GM19397 (cell line): ENCODE measurements at regions not wholly inside any gene's neighbourhood (a gene's known extent, or its start where the extent isn't known, plus 50 kb on each side); places are given as distances from the start of the nearest gene placed in this dataset.
"Not testable (repeated sequence)": the region's sequence is repeated elsewhere in the genome, so short reads cannot be mapped to it uniquely, and the experiment has no call there.

Experiments
- ATAC-seq: cut with Tn5 transposase; IDR thresholded peaks from one replicate; pipeline ENCODE4 v1.9.1; 2021; ENCODE audit warnings: mild to moderate bottlenecking, moderate library complexity; ENCODE audit not compliant: unreplicated experiment

GRCh38 chr7:63856466-63856865, 142.2 kb upstream of the ZNF722 start:
- not testable (repeated sequence) for ATAC-seq

GRCh38 chr7:63867127-63867526, 131.5 kb upstream of the ZNF722 start:
- no peak for ATAC-seq

GRCh38 chr7:63874242-63874641, 124.4 kb upstream of the ZNF722 start:
- not testable (repeated sequence) for ATAC-seq

- ATAC-seq, result no peak
Observed at GRCh38 chr7:63876707-63877322, 121.8 kb upstream of the ZNF722 start.

GRCh38 chr7:63887031-63887430, 111.6 kb upstream of the ZNF722 start:
- no peak for ATAC-seq

- no peak for ATAC-seq
Observed at GRCh38 chr7:63899691-63900393, 98.8 kb upstream of the ZNF722 start.

- no peak for ATAC-seq
Observed at GRCh38 chr7:63900394-63901203, 98.0 kb upstream of the ZNF722 start.

- not testable (repeated sequence) for ATAC-seq
Observed at GRCh38 chr7:63901204-63901506, 97.5 kb upstream of the ZNF722 start.

GRCh38 chr7:63918986-63919385, 79.7 kb upstream of the ZNF722 start:
- no peak for ATAC-seq

- no peak for ATAC-seq
Observed at GRCh38 chr7:63925262-63925625, 73.4 kb upstream of the ZNF722 start.

GRCh38 chr7:63925626-63926460, 72.8 kb upstream of the ZNF722 start:
- ATAC-seq, result peak; percentile 88

GRCh38 chr7:63927261-63927660, 71.4 kb upstream of the ZNF722 start:
- ATAC-seq, result no peak

- no peak for ATAC-seq
Observed at GRCh38 chr7:63931057-63931600, 67.5 kb upstream of the ZNF722 start.

GRCh38 chr7:63931985-63932577, 66.6 kb upstream of the ZNF722 start:
- no peak for ATAC-seq
